GM21529 (cell line): ENCODE measurements at regions not wholly inside any gene's neighbourhood (a gene's known extent, or its start where the extent isn't known, plus 50 kb on each side); places are given as distances from the start of the nearest gene placed in this dataset.
"Not testable (repeated sequence)": the region's sequence is repeated elsewhere in the genome, so short reads cannot be mapped to it uniquely, and the experiment has no call there.

Experiments used
- ATAC-seq: cut with Tn5 transposase; IDR thresholded peaks from one replicate; pipeline ENCODE4 v1.9.1; 2021; ENCODE audit not compliant: unreplicated experiment

DNA sequence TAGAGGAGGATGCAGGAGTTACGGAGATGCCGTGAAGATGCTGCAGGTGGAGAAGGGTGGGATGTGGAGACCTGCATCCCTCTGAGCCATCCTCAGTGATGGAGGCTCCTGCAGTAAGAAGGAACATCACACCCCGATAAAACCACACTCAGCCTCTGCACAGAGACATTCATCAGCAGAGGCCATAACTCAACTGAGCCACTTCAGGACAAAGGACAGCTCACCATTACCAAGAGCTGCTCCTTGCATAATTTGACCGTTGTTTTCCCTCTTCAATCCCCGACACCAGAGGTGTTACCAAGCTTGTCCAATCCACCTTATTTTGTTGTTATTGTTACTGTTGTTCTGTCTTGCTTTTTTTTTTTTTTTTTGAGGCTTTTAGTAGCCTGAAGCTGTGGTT lies 543.9 kb downstream of the AJAP1 start:
- no peak for ATAC-seq

DNA sequence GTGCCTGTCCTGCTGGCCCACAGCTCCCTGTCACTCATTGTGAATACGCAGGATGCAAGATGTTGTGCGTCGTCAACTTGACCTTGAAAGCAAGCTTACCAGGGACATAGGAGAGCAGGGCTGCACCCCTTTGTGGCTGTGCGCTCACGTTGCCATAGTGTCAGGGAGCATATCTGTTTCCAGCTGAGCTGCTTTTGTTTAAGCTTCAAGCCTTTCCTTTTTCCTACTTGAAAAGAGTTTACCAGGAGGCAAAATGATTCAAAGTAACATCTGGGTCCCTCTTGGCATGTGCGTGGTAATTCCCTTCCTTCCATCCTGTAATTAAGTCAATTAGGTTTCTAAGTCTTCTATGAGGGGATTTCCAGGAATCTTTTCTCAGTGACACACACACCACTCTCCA lies 537.1 kb downstream of the AJAP1 start:
- ATAC-seq: no peak

DNA sequence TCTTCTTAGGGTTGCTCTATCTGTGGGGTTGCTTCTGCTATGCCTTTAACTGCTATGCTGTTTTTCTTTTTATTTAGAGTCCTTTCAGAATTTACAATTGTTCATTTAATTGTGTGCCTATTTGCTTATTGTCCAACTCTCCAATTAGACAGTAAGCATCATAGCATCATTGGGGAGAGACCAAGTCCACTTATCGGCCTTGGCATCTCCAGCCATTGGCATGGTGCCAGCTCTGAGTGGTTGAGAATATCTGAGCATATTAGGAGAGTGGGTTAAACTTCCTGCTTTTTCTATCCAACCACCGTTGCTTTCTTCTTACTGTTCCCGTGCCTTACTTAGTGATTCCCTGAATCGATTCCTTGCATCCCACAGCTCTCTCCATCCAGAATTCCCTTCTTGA lies 535.0 kb downstream of the AJAP1 start:
- no peak for ATAC-seq

DNA sequence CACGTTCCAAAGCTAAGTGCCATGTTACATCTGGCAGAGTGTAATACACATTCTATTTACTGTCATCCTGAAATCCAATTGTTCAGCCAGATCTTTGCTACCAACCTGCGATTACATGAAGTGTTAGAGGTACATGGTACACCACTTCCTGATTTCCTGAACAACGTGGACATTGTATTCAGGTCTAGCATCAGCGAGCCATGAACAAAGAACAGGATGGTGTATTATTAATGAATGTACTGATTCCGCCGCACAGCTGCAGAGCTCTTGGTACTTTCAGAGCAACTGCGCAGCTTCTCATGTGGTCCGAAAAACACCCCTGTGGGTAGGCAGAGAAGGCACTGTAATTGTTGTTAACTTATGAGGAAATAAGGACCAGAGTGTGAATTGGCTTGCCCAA lies 511.4 kb downstream of the AJAP1 start:
- ATAC-seq: no peak

- no peak for ATAC-seq
Measured at GRCh38 chr1:5164158-5164557, 509.7 kb downstream of the AJAP1 start.

DNA sequence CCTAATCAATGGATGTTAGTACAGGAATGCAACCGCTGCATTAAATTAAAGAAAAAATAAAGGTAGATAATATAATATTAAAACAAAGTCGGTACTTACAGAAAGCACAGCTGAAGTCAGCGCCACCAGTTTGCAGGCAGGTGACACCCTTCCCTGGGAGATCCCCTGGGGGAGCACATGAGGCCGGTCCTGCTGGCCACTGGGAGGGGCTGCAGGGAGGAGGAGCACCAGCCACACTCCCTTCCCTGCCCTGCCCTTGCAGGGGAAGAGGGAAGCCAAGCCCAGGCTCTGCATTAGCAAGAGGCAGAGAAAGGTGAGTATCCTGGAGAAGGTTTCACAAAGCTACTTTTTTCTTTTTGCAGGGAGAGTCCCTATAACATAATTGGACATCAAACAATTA lies 507.0 kb downstream of the AJAP1 start:
- no peak for ATAC-seq

DNA sequence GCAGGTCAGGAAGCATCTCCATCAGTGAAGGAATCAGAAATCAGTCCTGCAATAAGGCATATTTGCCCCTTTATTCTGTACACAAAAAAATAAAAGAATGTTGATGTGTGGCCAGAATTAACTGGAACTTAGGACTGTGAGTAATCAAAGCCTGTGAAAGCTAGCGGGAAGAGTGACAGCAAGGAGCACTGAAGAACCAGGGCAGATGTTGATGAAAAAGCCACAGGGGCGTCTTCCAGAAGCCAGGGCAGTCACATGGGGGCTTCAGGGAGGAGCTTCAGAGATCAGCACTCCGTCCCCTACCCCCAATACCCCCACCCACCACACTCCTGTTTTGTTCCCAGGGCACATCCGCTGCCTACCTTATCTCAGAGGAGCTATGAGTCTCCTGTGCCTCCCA lies 502.8 kb downstream of the AJAP1 start:
- ATAC-seq: no peak

- no peak for ATAC-seq
Measured at GRCh38 chr1:5156416-5157120, 502.2 kb downstream of the AJAP1 start.

DNA sequence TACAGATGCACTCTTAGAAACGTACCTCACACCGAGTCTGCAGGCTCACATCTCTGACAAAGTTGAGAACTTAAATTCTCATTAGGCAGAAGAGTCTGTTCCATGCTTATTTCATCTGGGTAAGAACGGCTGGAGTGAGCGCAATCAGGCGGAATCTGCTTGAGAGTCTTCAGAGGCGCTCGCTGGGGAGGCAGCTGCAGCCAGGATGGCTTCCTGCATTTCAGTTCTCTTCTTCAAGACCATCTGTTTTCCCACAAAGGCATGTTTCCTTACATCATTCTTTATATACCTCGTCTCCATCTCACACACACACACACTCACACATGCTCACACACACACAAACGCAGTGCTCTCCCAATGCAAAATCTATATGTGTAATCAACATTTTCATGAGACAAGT lies 497.1 kb downstream of the AJAP1 start:
- ATAC-seq: no peak

- ATAC-seq: no peak
Measured at GRCh38 chr1:5150191-5150590, 495.8 kb downstream of the AJAP1 start.

GRCh38 chr1:5147806-5148205 lies 493.4 kb downstream of the AJAP1 start:
- no peak for ATAC-seq

GRCh38 chr1:5142389-5142788 lies 488.0 kb downstream of the AJAP1 start:
- ATAC-seq: no peak

DNA sequence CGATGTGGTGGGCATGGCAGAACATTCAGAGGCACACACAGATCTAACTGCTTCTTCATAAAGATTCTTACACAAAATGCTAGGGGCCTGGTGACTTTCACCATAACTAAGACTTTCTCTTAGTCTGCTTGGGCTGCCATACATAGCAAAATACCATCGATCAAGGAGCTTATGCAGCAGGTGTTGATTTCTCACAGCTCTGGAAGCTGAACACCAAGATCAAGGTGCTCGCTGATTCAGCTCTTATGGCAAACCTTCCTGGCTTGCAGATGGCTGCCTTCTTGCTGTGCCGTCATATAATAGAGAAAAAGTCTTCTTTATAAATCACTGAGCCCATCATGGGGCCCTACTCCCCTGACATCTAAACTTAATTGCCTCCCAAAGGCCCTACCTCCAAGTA lies 487.3 kb downstream of the AJAP1 start:
- no peak for ATAC-seq

DNA sequence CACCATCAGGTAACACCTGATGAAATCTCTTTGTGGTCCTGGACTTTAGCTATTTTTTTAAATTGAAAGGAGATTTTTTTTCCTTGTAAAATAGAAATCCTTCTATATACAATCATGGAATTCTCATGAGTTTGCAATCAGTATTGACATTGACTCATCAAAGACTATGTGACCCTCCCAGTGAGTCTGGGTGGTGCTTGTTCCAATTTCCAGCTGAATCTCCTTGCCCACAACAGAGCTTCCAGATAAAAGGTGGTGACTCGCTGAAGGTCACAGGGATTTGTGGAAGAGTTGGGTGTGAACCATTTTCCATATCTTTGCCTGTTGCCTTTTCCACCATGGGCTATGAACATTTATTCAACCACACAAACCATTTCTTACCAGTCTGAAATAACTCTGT lies 486.6 kb downstream of the AJAP1 start:
- no peak for ATAC-seq

DNA sequence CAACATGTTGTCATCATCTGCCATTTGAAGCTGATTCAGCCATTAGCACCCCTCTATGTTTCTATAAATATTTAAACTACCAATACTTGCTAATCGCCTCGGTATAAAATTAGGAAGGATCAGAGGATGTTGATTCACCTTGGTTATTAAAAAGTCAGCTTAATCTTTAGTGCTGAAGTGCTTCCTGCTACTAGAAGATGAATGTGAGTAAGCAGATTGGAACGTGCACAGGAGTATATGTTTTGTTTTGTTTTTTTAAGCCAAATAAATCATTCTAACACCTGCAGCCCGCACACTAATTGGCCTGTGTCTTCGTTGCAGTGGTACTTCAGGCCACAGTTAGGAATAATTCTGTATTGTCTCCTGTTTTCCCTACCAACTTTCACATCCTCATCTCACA lies 485.7 kb downstream of the AJAP1 start:
- ATAC-seq: no peak

- no peak for ATAC-seq
Measured at GRCh38 chr1:5129746-5130355, 475.4 kb downstream of the AJAP1 start.

GRCh38 chr1:5125208-5125607 lies 470.8 kb downstream of the AJAP1 start:
- no peak for ATAC-seq

DNA sequence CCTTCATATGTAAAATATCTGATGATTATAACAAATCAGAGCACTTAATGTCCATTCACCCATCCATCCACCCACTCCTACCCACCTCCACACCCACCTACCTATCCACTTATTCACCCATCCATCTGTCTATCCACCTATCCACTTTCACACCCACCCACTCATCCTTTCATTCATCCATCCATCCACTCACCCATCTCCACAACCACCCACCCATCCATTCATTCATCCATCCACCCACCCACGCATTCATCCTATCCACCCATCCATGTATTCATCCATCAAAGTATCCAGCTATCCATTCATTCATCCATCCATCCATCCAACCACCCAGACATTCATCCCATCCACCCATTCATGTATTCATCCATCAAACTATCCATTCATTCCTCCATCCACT lies 466.1 kb downstream of the AJAP1 start:
- ATAC-seq: no peak

DNA sequence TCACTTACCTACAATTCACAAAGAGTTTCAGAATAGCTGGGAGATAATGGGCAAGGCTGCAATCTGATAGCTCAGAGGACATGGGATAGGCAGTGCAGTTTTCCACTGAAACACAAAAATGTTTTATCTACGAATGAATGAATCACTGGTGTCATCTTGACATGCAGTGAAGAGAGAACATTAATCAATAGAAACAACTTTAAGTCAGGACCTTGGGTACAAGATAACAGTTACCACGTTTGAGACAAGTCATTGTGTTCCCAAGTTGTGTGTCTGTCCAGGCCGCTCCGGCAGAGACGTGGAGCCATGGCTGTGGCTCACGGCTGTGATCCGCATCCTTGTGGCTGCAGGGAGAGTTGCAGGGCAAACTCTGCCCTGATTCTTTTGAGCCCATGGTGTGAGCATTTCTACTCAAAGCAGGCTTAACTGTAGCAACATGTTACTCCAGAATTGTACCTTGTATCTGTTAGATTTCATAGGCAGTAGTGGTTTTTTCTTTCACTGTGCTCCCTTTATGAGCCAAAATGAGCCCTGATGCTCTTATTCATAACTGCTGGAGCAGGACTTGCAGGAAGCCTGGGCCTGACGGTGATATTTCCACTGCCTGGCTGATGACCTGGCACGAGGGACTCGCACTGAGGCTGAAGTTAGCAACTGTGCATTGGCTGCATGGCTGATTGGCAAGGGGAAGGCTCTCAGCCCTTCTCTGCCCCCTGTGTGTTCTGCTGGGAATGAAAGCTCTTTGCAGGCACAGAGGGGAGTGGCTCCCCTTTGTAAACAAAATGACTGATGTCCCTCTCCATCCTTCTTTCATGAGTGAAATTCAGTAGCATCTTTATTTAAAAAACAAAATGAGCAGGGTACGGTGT lies 465.2 kb downstream of the AJAP1 start:
- ATAC-seq: no peak

GRCh38 chr1:5118771-5119170 lies 464.4 kb downstream of the AJAP1 start:
- ATAC-seq: not testable (repeated sequence)

DNA sequence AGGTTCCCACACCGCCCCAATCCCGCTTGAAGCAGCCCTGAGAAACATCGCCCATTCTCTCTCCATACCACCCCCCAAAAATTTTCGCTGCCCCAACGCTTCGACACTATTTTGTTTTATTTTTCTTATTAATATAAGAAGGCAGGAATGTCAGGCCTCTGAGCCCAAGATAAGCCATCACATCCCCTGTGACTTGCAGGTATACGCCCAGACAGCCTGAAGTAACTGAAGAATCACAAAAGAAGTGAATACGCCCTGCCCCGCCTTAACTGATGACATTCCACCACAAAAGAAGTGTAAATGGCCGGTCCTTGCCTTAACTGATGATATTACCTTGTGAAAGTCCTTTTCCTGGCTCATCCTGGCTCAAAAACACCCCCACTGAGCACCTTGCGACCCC lies 463.9 kb downstream of the AJAP1 start:
- not testable (repeated sequence) for ATAC-seq

DNA sequence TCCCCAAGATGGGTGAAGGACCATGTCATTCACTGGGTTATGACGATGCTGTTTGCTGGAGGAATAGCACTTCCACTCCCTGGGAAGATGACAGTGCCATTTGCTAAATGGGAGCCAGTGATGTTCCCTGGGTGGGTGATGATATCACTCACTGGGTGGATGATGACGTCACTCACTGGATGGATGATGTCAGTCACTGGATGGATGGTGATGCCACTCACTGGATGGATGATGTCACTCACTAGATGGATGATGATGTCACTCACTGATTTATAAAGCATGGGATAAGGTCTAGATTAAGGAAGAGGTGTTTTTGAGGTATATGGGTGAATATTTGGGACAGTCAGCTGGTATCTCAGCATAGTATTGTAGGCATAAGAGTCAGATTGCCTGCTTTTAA lies 457.2 kb downstream of the AJAP1 start:
- no peak for ATAC-seq
